OCI-LY7 (cell line): ENCODE measurements at regions not wholly inside any gene's neighbourhood (a gene's known extent, or its start where the extent isn't known, plus 50 kb on each side); places are given as distances from the start of the nearest gene placed in this dataset.
"Not testable (repeated sequence)": the region's sequence is repeated elsewhere in the genome, so short reads cannot be mapped to it uniquely, and the experiment has no call there.

Source experiments
- EZH2phosphoT487 ChIP-seq: fragments of 200-600 bp; sonication (generic); IDR thresholded peaks from 2 replicates; pipeline ENCODE4 v1.6.1; 2018; ENCODE audit warnings: low read depth, borderline replicate concordance, mild to moderate bottlenecking, mixed run types, antibody characterized with exemption, low read length, moderate library complexity, mixed read lengths
- TF ChIP-seq, protein P1 (sequence below): fragments of 200-600 bp; sonication (generic); conservative IDR thresholded peaks from 2 replicates; pipeline ENCODE4 v1.5.1; 2014; ENCODE audit warnings: mild to moderate bottlenecking, antibody characterized with exemption, low read length, moderate library complexity, mixed read lengths

DNA sequence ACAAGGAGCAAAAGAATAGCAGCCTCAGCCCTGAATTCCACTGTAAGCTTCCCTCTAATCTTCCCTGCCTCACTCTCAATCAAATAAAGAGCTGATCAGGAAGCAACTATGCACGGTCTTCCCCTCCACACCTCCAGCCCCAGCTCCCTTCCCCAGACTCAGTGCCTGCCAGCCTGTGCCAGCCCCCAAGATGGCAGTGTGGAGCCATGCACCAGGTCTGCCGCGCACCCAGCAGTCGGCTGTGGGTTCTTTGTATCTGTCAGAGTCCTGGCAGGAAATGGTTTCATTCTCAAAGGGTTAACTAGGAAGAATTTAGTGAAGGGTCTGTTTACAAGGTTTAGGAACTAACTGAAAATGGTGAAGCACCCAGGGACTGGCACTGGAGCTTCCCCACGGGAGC is 71.3 kb upstream of the PRSS12 start:
- TF ChIP-seq, protein P1, sequence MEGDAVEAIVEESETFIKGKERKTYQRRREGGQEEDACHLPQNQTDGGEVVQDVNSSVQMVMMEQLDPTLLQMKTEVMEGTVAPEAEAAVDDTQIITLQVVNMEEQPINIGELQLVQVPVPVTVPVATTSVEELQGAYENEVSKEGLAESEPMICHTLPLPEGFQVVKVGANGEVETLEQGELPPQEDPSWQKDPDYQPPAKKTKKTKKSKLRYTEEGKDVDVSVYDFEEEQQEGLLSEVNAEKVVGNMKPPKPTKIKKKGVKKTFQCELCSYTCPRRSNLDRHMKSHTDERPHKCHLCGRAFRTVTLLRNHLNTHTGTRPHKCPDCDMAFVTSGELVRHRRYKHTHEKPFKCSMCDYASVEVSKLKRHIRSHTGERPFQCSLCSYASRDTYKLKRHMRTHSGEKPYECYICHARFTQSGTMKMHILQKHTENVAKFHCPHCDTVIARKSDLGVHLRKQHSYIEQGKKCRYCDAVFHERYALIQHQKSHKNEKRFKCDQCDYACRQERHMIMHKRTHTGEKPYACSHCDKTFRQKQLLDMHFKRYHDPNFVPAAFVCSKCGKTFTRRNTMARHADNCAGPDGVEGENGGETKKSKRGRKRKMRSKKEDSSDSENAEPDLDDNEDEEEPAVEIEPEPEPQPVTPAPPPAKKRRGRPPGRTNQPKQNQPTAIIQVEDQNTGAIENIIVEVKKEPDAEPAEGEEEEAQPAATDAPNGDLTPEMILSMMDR = peak; percentile 34; the same call in 1 of the 2 replicates
- TF ChIP-seq EZH2phosphoT487 = not testable (repeated sequence)
